K562 (cell line): ENCODE measurements at regions not wholly inside any gene's neighbourhood (a gene's known extent, or its start where the extent isn't known, plus 50 kb on each side); places are given as distances from the start of the nearest gene placed in this dataset.

Source experiments
- ATAC-seq: fragments of 200-7000 bp; cut with Tn5 transposase; 3 replicates; pipeline ENCODE4 v1.9.1; 2020; ENCODE audit warnings: moderate library complexity
- BruUV-seq: library from RNA; stranded (reverse); fragments of 400-500 nt; replicated peaks from 2 replicates; lab custom pipeline; 2021; lab: Mats Ljungman, UMichigan
- CTCF ChIA-PET: fragments of 300-600 bp; formaldehyde crosslinking; extraction: SDS; loops from one replicate; lab custom pipeline; 2021; ENCODE audit warnings: low intra/inter-chr PET ratio; lab: Yijun Ruan, JAX
- POLR2A ChIA-PET: fragments of 300-600, 350-650 bp; sonication (Branson Sonifier 250); formaldehyde crosslinking; extraction: SDS; loops from one replicate; lab custom pipeline; 2021; ENCODE audit warnings: antibody characterized with exemption, inconsistent platforms; lab: Yijun Ruan, JAX
- DNase-seq, 4 experiments: peaks; one replicate each; pipeline versions ENCODE4 v3.0.0 to v3.0.0-alpha.2; 2011 to 2018; ENCODE audit warnings: low spot score in 3 of 4, mixed read lengths in 3 of 4; ENCODE audit errors: extremely low read depth in 1 of 4
- FAIRE-seq: peaks from 2 replicates; lab custom pipeline; 2011; peaks lifted over from hg19 to GRCh38; lab: Jason Lieb, UNC
- H2AFZ ChIP-seq: 2 replicates; pipeline ENCODE4 v1.6.0; 2011; ENCODE audit warnings: low read depth, low read length, control low read depth, inconsistent platforms
- H3K27ac ChIP-seq: fragments of 200-600 bp; 3 replicates; pipeline ENCODE4 v1.8.0; 2011; ENCODE audit warnings: low read depth, mild to moderate bottlenecking, control low read depth, inconsistent platforms, low read length, moderate library complexity, mixed read lengths; ENCODE audit errors: extremely low read depth
- H3K27me3 ChIP-seq, 2 experiments: fragments of 300-600 bp in 1 of 2; 2 replicates in 1 of 2; 3 replicates in 1 of 2; pipeline versions ENCODE4 v1.6.0 to v1.8.0; 2011; ENCODE audit warnings: inconsistent platforms in 2 of 2, low read length in 2 of 2, mild to moderate bottlenecking in 1 of 2, mixed read lengths in 1 of 2, moderate library complexity in 1 of 2; ENCODE audit not compliant: control insufficient read depth in 2 of 2, insufficient read depth in 2 of 2
- H3K36me3 ChIP-seq: fragments of 300-600 bp; 3 replicates; pipeline ENCODE4 v1.8.0; 2011; ENCODE audit warnings: mild to moderate bottlenecking, low read length, inconsistent platforms; ENCODE audit not compliant: control insufficient read depth, insufficient read depth
- H3K4me1 ChIP-seq, 2 experiments: fragments of 200-600 bp in 1 of 2; replicated peaks in 1 of 2; 2 replicates in 1 of 2; 3 replicates in 1 of 2; pipeline versions ENCODE4 v1.5.1 to v1.8.0; 2011; ENCODE audit warnings: inconsistent platforms in 2 of 2, low read length in 2 of 2, mild to moderate bottlenecking in 1 of 2, mixed read lengths in 1 of 2, moderate library complexity in 1 of 2; ENCODE audit not compliant: control insufficient read depth in 2 of 2, insufficient read depth in 2 of 2
- H3K4me2 ChIP-seq: 2 replicates; pipeline ENCODE4 v1.6.1; 2011; ENCODE audit warnings: low read length, control low read depth, inconsistent platforms, mixed read lengths; ENCODE audit not compliant: insufficient read depth
- H3K4me3 ChIP-seq: fragments of 200-600 bp; sonication (generic), shearing (Covaris generic); 2 replicates; pipeline ENCODE4 v1.5.1; 2016; ENCODE audit warnings: control low read depth, inconsistent platforms
- H3K79me2 ChIP-seq: fragments of 200-600 bp; 3 replicates; pipeline ENCODE4 v1.8.0; 2011; ENCODE audit warnings: low read length, inconsistent platforms; ENCODE audit not compliant: control insufficient read depth, insufficient read depth
- H3K9ac ChIP-seq, 2 experiments: 2 replicates each; pipeline versions ENCODE4 v1.6.0 to v1.6.1; 2011; ENCODE audit warnings: low read depth in 2 of 2, low read length in 2 of 2, control low read depth in 1 of 2, inconsistent platforms in 1 of 2, mild to moderate bottlenecking in 1 of 2, mixed read lengths in 1 of 2; ENCODE audit not compliant: insufficient read depth in 1 of 2
- H3K9me1 ChIP-seq: one replicate; pipeline ENCODE4 v1.6.0; 2011; ENCODE audit warnings: inconsistent platforms, mild to moderate bottlenecking, low read length, moderate library complexity; ENCODE audit not compliant: control insufficient read depth, insufficient read depth
- H3K9me3 ChIP-seq: replicated peaks from 2 replicates; pipeline ENCODE4 v1.5.1; 2011; ENCODE audit warnings: low read depth, low read length, inconsistent platforms; ENCODE audit not compliant: control insufficient read depth, insufficient read depth
- H4K20me1 ChIP-seq: replicated peaks from 2 replicates; pipeline ENCODE4 v1.6.1; 2011; ENCODE audit warnings: low read length, inconsistent platforms, mixed read lengths; ENCODE audit not compliant: control insufficient read depth, insufficient read depth
- EWSR1 ChIP-seq: fragments of 450-650 bp; IDR thresholded peaks from 2 replicates; pipeline ENCODE4 v1.6.1; 2018; ENCODE audit warnings: borderline replicate concordance, mild to moderate bottlenecking, low read depth, moderate library complexity; ENCODE audit not compliant: partially characterized antibody
- MXI1 ChIP-seq: IDR thresholded peaks from 2 replicates; pipeline ENCODE4 v1.6.1; 2011; ENCODE audit warnings: low read depth, mild to moderate bottlenecking, improper control_type of control experiment, low read length
- POLR3G ChIP-seq: IDR thresholded peaks from 2 replicates; pipeline ENCODE4 v1.6.1; 2011; ENCODE audit not compliant: insufficient read length, insufficient replicate concordance; ENCODE audit errors: extremely low read depth
- PTTG1 ChIP-seq: fragments of 450-650 bp; IDR thresholded peaks from 2 replicates; pipeline ENCODE4 v1.6.1; 2016; ENCODE audit warnings: low read depth, mild to moderate bottlenecking, missing genetic modification characterization, missing compliant biosample characterization
- RBM17 ChIP-seq: fragments of 200-400 bp; formaldehyde crosslinking; IDR thresholded peaks from 2 replicates; pipeline ENCODE4 v1.6.1; 2017; ENCODE audit warnings: low read depth, mild to moderate bottlenecking, low read length, borderline replicate concordance
- SMAD1 ChIP-seq: fragments of 150-350 bp; IDR thresholded peaks from 2 replicates; pipeline ENCODE4 v1.6.1; 2014; ENCODE audit warnings: low read length, low read depth; ENCODE audit not compliant: partially characterized antibody
- ZNF696 ChIP-seq: fragments of 250-450 bp; sonication (Bioruptor Pico); conservative IDR thresholded peaks from 2 replicates; pipeline ENCODE4 v1.4.0; 2020; ENCODE audit warnings: mild to moderate bottlenecking, moderate library complexity
- WGBS: fragments of 100-300 bp; shearing (Covaris generic); methylation state at CpG from one replicate; pipeline ENCODE4 v1.1.6; 2016; ENCODE audit warnings: low coverage, mixed read lengths; ENCODE audit not compliant: insufficient coverage; ENCODE audit errors: missing lambda C conversion rate; 5-methylcytosine and 5-hydroxymethylcytosine counted together
- in situ Hi-C: fragments of 300-500 bp; cut with MboI; formaldehyde crosslinking; loops from 4 replicates; pipeline ENCODE4 v1.15.0; 2018; ENCODE audit warnings: inconsistent platforms, mixed read lengths
- intact Hi-C: fragments of 100-400 bp; cut with micrococcal nuclease; formaldehyde crosslinking; loops from 2 replicates; pipeline ENCODE4 v1.14.2; 2022
- TF ChIP-seq, protein P1 (sequence below): sonication (generic); formaldehyde crosslinking; IDR thresholded peaks from 2 replicates; pipeline ENCODE4 v1.8.1; 2023; ENCODE audit warnings: mild to moderate bottlenecking, missing genetic modification reagents, moderate library complexity
- TF ChIP-seq, protein P2 (sequence below): fragments of 250-450 bp; sonication (Bioruptor Pico); IDR thresholded peaks from 2 replicates; pipeline ENCODE4 v1.5.0; 2022; ENCODE audit warnings: mild to moderate bottlenecking

DNA sequence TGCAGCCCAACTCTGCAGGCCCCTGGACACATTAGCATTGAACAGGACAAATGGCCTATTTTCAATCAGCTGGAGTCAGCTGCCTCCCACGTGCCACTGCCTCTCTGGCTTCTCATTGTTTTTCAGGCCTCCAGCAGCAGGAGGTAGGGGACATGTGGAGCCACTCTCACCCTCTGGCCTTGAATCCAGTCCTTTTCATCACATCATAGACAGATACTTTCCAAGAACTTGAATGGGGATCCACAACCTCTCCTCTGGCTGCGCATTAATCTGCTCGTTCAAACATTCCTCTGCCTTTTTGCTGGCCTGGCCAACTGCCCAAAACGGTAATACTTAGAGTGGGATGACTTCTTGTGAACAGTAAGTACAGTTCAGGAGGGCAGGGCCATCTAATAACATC, 592.3 kb downstream of the PKHD1 start (continued):
- TF ChIP-seq, protein P1, sequence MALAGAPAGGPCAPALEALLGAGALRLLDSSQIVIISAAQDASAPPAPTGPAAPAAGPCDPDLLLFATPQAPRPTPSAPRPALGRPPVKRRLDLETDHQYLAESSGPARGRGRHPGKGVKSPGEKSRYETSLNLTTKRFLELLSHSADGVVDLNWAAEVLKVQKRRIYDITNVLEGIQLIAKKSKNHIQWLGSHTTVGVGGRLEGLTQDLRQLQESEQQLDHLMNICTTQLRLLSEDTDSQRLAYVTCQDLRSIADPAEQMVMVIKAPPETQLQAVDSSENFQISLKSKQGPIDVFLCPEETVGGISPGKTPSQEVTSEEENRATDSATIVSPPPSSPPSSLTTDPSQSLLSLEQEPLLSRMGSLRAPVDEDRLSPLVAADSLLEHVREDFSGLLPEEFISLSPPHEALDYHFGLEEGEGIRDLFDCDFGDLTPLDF (CRISPR knock-in tag) = no peak
- TF ChIP-seq SMAD1 (no peak), PTTG1 (no peak), ZNF696 (CRISPR knock-in tag) (no peak)

DNA sequence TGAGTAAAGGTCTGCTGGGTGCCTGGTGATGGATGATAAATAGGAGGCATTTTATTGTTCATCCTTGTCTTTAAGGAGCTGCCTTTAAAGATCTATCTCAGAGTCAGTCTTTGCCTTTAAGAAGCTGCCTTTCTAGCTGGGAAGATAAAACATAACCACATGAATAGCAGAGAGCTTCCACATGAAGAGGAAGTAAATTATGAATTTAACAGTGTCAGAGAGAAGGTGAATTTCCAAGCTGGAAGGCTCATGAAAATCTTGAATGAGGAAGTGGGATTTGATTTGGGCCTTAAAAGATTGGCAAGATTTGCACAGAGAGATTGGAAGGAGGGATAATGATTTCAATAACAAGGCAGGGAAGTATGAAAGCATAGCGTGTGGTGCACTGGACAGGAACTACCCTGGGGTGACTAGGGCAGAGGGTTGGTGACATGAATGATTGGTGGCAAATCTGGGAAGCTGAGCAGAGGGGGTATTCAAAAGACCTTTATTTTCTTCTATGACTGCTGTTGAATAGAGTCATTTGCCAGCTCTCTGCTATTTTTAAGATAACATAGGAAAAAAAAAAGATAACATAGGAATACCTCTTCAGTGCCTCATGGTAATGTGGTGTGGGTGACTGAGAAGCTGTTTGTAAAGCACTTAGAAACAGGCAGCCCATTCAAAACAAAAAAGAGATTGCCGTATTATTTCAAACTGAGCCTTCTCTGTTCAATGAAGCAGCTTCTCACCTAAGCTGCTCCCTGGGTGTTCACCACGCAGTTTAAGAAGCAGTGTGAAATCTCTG, 591.6 kb downstream of the PKHD1 start:
- H3K36me3 ChIP-seq = no peaks in the 10 kb centered on the region
- WGBS = 2% methylated on average over 3 of the region's 3 CpGs
- ATAC-seq (no peak), FAIRE-seq (no peak), DNase-seq (no peak)
- ChIA-PET POLR2A (no interaction called here), CTCF (no interaction called here)
- intact Hi-C loops = no loop called here
- BruUV-seq = no TSS peak
- no peaks in the 10 kb centered on the region for H3K79me2 ChIP-seq
- H3K4me3 ChIP-seq = no peak overlapping the region
- no peaks in the 10 kb centered on the region for H3K4me1 ChIP-seq
- no peaks in the 10 kb centered on the region for H3K9me3 ChIP-seq
- in situ Hi-C loops = no loop called here
- H3K27ac ChIP-seq = no peak overlapping the region
- H3K4me2 ChIP-seq = no peak overlapping the region
- no peak overlapping the region for H2AFZ ChIP-seq
- H3K9me1 ChIP-seq = no peaks in the 10 kb centered on the region
- no peaks in the 10 kb centered on the region for H3K27me3 ChIP-seq
- H3K9ac ChIP-seq = no peak overlapping the region
- TF ChIP-seq MXI1 (no peak), RBM17 (no peak), EWSR1 (no peak), POLR3G (no peak)
- TF ChIP-seq, protein P2, sequence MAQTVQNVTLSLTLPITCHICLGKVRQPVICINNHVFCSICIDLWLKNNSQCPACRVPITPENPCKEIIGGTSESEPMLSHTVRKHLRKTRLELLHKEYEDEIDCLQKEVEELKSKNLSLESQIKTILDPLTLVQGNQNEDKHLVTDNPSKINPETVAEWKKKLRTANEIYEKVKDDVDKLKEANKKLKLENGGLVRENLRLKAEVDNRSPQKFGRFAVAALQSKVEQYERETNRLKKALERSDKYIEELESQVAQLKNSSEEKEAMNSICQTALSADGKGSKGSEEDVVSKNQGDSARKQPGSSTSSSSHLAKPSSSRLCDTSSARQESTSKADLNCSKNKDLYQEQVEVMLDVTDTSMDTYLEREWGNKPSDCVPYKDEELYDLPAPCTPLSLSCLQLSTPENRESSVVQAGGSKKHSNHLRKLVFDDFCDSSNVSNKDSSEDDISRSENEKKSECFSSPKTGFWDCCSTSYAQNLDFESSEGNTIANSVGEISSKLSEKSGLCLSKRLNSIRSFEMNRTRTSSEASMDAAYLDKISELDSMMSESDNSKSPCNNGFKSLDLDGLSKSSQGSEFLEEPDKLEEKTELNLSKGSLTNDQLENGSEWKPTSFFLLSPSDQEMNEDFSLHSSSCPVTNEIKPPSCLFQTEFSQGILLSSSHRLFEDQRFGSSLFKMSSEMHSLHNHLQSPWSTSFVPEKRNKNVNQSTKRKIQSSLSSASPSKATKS (CRISPR knock-in tag) = no peak
- H4K20me1 ChIP-seq = no peaks in the 10 kb centered on the region
